OCI-LY1 (cell line): ENCODE measurements at regions not wholly inside any gene's neighbourhood (a gene's known extent, or its start where the extent isn't known, plus 50 kb on each side); places are given as distances from the start of the nearest gene placed in this dataset.

Source experiments
- CTCF ChIP-seq: fragments of 200-600 bp; sonication (generic), shearing (Covaris generic); IDR thresholded peaks from 2 replicates; pipeline ENCODE4 v1.5.1; 2017; ENCODE audit warnings: mild to moderate bottlenecking, antibody characterized with exemption, low read length, moderate library complexity, mixed read lengths
- EZH2 ChIP-seq: fragments of 200-600 bp; sonication (generic), shearing (Covaris generic); IDR thresholded peaks from 2 replicates; pipeline ENCODE4 v1.8.0; 2017; ENCODE audit warnings: borderline replicate concordance, mixed run types, mild to moderate bottlenecking, antibody characterized with exemption, low read length, moderate library complexity, mixed read lengths

DNA sequence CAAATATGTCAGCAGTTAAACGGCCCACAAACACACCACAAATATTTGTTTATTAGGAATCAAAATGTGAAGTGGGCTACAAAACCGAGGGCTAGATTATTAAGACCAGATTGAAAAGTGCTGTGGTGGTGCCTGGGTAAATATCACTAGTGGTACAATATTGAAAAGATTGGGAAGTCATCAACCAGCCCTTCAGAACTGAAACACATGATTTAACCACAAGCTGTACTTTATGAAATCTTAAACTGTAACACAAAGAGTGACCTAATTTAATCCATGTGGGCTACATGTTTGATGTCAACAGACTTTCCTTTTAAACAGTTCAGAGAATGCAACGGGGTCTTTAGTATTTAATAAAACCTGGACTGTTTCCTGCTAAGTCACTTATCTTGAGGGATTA is 182.3 kb downstream of the SPATA31D1 start:
- TF ChIP-seq CTCF (no peak), EZH2 (no peak)
